GM12878 (cell line): ENCODE measurements at regions not wholly inside any gene's neighbourhood (a gene's known extent, or its start where the extent isn't known, plus 50 kb on each side); places are given as distances from the start of the nearest gene placed in this dataset.

Experiments
- ATAC-seq: fragments of 200-7000 bp; cut with Tn5 transposase; 3 replicates; pipeline ENCODE4 v1.9.1; 2020; ENCODE audit warnings: mild to moderate bottlenecking, moderate library complexity
- BruUV-seq: library from RNA; stranded (reverse); fragments of 400-500 nt; replicated peaks from 2 replicates; lab custom pipeline; 2021; lab: Mats Ljungman, UMichigan
- CTCF ChIA-PET: fragments of 300-600 bp; sonication (Branson Sonifier 250); formaldehyde crosslinking; extraction: SDS; loops from one replicate; lab custom pipeline; 2021; ENCODE audit warnings: inconsistent platforms; lab: Yijun Ruan, JAX
- POLR2A ChIA-PET: fragments of 350-600 bp; formaldehyde crosslinking; extraction: SDS; loops from one replicate; lab custom pipeline; 2021; ENCODE audit warnings: inconsistent platforms; lab: Charles Lee
- RAD21 ChIA-PET: fragments of 300-600 bp; sonication (Branson Sonifier 250); formaldehyde crosslinking; loops from one replicate; lab custom pipeline; 2023; ENCODE audit warnings: antibody characterized with exemption; ENCODE audit not compliant: unreplicated experiment; lab: Charles Lee
- SMC1A ChIA-PET: fragments of 300-600 bp; sonication (Branson Sonifier 250); formaldehyde crosslinking; loops from one replicate; lab custom pipeline; 2023; ENCODE audit not compliant: unreplicated experiment, uncharacterized antibody; lab: Charles Lee
- DNase-seq: peaks from one replicate; pipeline ENCODE4 v3.0.0-alpha.2; 2011; ENCODE audit warnings: low read depth, low spot score
- FAIRE-seq: peaks from 3 replicates; lab custom pipeline; 2011; peaks lifted over from hg19 to GRCh38; lab: Jason Lieb, UNC
- H2AFZ ChIP-seq: 2 replicates; pipeline ENCODE4 v1.6.0; 2011; ENCODE audit warnings: low read depth, low read length, control low read depth; ENCODE audit not compliant: control insufficient read depth
- H3K27ac ChIP-seq: 2 replicates; pipeline ENCODE4 v1.5.1; 2011; ENCODE audit warnings: control low read depth; ENCODE audit not compliant: control insufficient read depth, insufficient read depth
- H3K27me3 ChIP-seq, 2 experiments: replicated peaks in 1 of 2; 2 replicates each; pipeline versions ENCODE4 v1.6.0 to v1.6.1; 2011; ENCODE audit warnings: low read length in 1 of 2; ENCODE audit not compliant: control insufficient read depth in 2 of 2, insufficient read depth in 2 of 2
- H3K36me3 ChIP-seq, 2 experiments: 2 replicates each; pipeline ENCODE4 v1.5.1; 2011; ENCODE audit warnings: low read length in 1 of 2; ENCODE audit not compliant: control insufficient read depth in 2 of 2, insufficient read depth in 2 of 2
- H3K4me1 ChIP-seq: 2 replicates; pipeline ENCODE4 v1.6.1; 2011; ENCODE audit warnings: mild to moderate bottlenecking, low read length, moderate library complexity, mixed read lengths; ENCODE audit not compliant: control insufficient read depth, insufficient read depth
- H3K4me2 ChIP-seq: 2 replicates; pipeline ENCODE4 v1.6.0; 2011; ENCODE audit warnings: control low read depth; ENCODE audit not compliant: control insufficient read depth, insufficient read depth
- H3K4me3 ChIP-seq: fragments of 200-600 bp; sonication (generic); 2 replicates; pipeline ENCODE4 v1.5.1; 2016
- H3K79me2 ChIP-seq: 2 replicates; pipeline ENCODE4 v1.6.0; 2011; ENCODE audit warnings: low read length; ENCODE audit not compliant: control insufficient read depth, insufficient read depth
- H3K9ac ChIP-seq: 2 replicates; pipeline ENCODE4 v1.8.0; 2011; ENCODE audit warnings: low read length, control low read depth, mixed read lengths; ENCODE audit not compliant: control insufficient read depth, insufficient read depth
- H3K9me3 ChIP-seq: replicated peaks from 3 replicates; pipeline ENCODE4 v1.5.1; 2011; ENCODE audit warnings: mild to moderate bottlenecking, low read length; ENCODE audit not compliant: control insufficient read depth, insufficient read depth
- H4K20me1 ChIP-seq: 2 replicates; pipeline ENCODE4 v1.6.0; 2011; ENCODE audit not compliant: control insufficient read depth, insufficient read depth
- CHD1 ChIP-seq: IDR thresholded peaks from 2 replicates; pipeline ENCODE4 v1.6.1; 2012; ENCODE audit warnings: low read depth, low read length, improper control_type of control experiment
- CHD2 ChIP-seq: IDR thresholded peaks from 2 replicates; pipeline ENCODE4 v1.6.1; 2011; ENCODE audit warnings: low read depth, low read length, improper control_type of control experiment, borderline replicate concordance
- CHD4 ChIP-seq: fragments of 200-600 bp; sonication (generic); IDR thresholded peaks from 2 replicates; pipeline ENCODE4 v1.6.1; 2016; ENCODE audit warnings: mild to moderate bottlenecking
- E2F4 ChIP-seq: IDR thresholded peaks from 2 replicates; pipeline ENCODE4 v1.6.1; 2012; ENCODE audit warnings: low read depth, low read length, improper control_type of control experiment
- E4F1 ChIP-seq: fragments of 450-650 bp; IDR thresholded peaks from 2 replicates; pipeline ENCODE4 v1.6.1; 2018; ENCODE audit warnings: borderline replicate concordance, mild to moderate bottlenecking; ENCODE audit not compliant: partially characterized antibody
- ELK1 ChIP-seq: IDR thresholded peaks from 2 replicates; pipeline ENCODE4 v1.6.1; 2012; ENCODE audit warnings: low read depth, low read length, improper control_type of control experiment
- ETV6 ChIP-seq, 2 experiments: fragments of 450-650 bp in 1 of 2; IDR thresholded peaks in 1 of 2; conservative IDR thresholded peaks in 1 of 2; 2 replicates each; pipeline ENCODE4 v1.6.1; 2014; ENCODE audit warnings: antibody characterized with exemption in 1 of 2, borderline replicate concordance in 1 of 2, low read depth in 1 of 2, mild to moderate bottlenecking in 1 of 2, moderate library complexity in 1 of 2
- HDAC6 ChIP-seq: fragments of 200-600 bp; sonication (generic); IDR thresholded peaks from one replicate; pipeline ENCODE4 v1.8.0; 2017; ENCODE audit warnings: antibody characterized with exemption; ENCODE audit not compliant: unreplicated experiment
- SMARCA5 ChIP-seq: fragments of 450-650 bp; IDR thresholded peaks from 2 replicates; pipeline ENCODE4 v1.6.1; 2017; ENCODE audit warnings: mild to moderate bottlenecking
- SP1 ChIP-seq: IDR thresholded peaks from one replicate; pipeline ENCODE4 v1.6.1; 2011; ENCODE audit warnings: low read depth, low read length
- WGBS: methylation state at CpG from one replicate; pipeline ENCODE4 v1.1.6; 2016; ENCODE audit warnings: low lambda C conversion rate; ENCODE audit not compliant: insufficient replicate concordance, insufficient coverage; ENCODE audit errors: missing lambda C conversion rate; 5-methylcytosine and 5-hydroxymethylcytosine counted together
- in situ Hi-C: fragments of 300-500 bp; cut with MboI; formaldehyde crosslinking; loops from 9 replicates; pipeline ENCODE4 v1.14.3; 2018; ENCODE audit warnings: mixed read lengths
- intact Hi-C: fragments of 100-400 bp; cut with micrococcal nuclease; formaldehyde crosslinking; loops from one replicate; pipeline ENCODE4 v1.14.2; 2022; ENCODE audit not compliant: unreplicated experiment
- TF ChIP-seq, protein P1 (sequence below): fragments of 450-650 bp; IDR thresholded peaks from 2 replicates; pipeline ENCODE4 v1.6.1; 2017; ENCODE audit warnings: low read depth, mild to moderate bottlenecking, moderate library complexity
- TF ChIP-seq, protein P2 (sequence below): IDR thresholded peaks from 2 replicates; pipeline ENCODE4 v1.6.1; 2011; ENCODE audit warnings: borderline replicate concordance, low read depth, mild to moderate bottlenecking, moderate library complexity, mixed read lengths, low read length; ENCODE audit not compliant: insufficient read depth; ENCODE audit errors: extremely low read length

GRCh38 chr7:42805601-42806000 is 106.3 kb downstream of the C7orf25 start:
- ChIA-PET CTCF (no interaction called here), RAD21 (no interaction called here), POLR2A (no interaction called here), SMC1A (no interaction called here)
- no peak overlapping the region for H3K9ac ChIP-seq
- BruUV-seq = no TSS peak
- no peaks in the 10 kb centered on the region for H3K36me3 ChIP-seq
- no peak for FAIRE-seq
- DNase-seq = no peak
- H3K27me3 ChIP-seq = no peaks in the 10 kb centered on the region
- WGBS = 36% methylated on average over 2 of the region's 2 CpGs
- no peak overlapping the region for H3K4me2 ChIP-seq
- H3K4me3 ChIP-seq = no peak overlapping the region
- H3K79me2 ChIP-seq = no peaks in the 10 kb centered on the region
- H2AFZ ChIP-seq = no peak overlapping the region
- intact Hi-C loops = no loop called here
- in situ Hi-C loops = no loop called here
- ATAC-seq = no peak
- H3K4me1 ChIP-seq = no peaks in the 10 kb centered on the region
- H3K9me3 ChIP-seq = no peaks in the 10 kb centered on the region
- H4K20me1 ChIP-seq = no peaks in the 10 kb centered on the region
- no peak overlapping the region for H3K27ac ChIP-seq
- no peak for TF ChIP-seq SMARCA5
- no peak for TF ChIP-seq CHD4
- TF ChIP-seq CHD1 = no peak
- no peak for TF ChIP-seq ETV6 (conservative IDR thresholded peaks at IDR 0.05 in 1 of 2, IDR thresholded peaks at IDR 0.05 in 1 of 2; ENCODE audit: borderline replicate concordance in 1 of 2, low read depth in 1 of 2)
- no peak for TF ChIP-seq CHD2
- TF ChIP-seq, protein P1, sequence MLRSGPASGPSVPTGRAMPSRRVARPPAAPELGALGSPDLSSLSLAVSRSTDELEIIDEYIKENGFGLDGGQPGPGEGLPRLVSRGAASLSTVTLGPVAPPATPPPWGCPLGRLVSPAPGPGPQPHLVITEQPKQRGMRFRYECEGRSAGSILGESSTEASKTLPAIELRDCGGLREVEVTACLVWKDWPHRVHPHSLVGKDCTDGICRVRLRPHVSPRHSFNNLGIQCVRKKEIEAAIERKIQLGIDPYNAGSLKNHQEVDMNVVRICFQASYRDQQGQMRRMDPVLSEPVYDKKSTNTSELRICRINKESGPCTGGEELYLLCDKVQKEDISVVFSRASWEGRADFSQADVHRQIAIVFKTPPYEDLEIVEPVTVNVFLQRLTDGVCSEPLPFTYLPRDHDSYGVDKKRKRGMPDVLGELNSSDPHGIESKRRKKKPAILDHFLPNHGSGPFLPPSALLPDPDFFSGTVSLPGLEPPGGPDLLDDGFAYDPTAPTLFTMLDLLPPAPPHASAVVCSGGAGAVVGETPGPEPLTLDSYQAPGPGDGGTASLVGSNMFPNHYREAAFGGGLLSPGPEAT = no peak
- TF ChIP-seq, protein P2, sequence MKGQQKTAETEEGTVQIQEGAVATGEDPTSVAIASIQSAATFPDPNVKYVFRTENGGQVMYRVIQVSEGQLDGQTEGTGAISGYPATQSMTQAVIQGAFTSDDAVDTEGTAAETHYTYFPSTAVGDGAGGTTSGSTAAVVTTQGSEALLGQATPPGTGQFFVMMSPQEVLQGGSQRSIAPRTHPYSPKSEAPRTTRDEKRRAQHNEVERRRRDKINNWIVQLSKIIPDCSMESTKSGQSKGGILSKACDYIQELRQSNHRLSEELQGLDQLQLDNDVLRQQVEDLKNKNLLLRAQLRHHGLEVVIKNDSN = no peak
- no peak for TF ChIP-seq E2F4
- no peak for TF ChIP-seq SP1
- TF ChIP-seq ELK1 = no peak
- TF ChIP-seq E4F1 = no peak
- no peak for TF ChIP-seq HDAC6
